ENCODE measurements at regions not wholly inside any gene's neighbourhood (a gene's known extent, or its start where the extent isn't known, plus 50 kb on each side); places are given as distances from the start of the nearest gene placed in this dataset.
"Not testable (repeated sequence)": the region's sequence is repeated elsewhere in the genome, so short reads cannot be mapped to it uniquely, and the experiment has no call there.

DNA sequence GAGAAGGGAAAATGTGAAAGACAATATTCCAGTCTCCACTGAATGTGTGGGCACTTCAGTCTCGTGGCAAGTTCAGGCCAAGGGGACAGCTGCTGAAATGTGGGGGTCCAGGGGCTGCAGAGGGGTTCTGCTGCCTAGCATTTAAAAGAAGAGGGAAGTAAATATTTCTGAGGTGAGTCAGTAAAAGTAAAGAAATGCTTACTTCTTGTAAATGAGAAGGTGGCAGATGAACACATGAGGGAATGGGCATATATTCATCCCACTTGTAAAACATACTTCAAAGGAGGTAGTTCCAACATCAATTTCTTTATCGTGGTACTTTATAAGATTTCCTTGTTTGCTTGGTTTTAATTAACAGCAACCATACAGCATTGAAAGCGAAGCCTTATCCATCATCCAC is 63.1 kb upstream of the HIVEP3 start:
- no peak for DNase-seq (ENCODE audit: low read depth in 2 of 2)

DNA sequence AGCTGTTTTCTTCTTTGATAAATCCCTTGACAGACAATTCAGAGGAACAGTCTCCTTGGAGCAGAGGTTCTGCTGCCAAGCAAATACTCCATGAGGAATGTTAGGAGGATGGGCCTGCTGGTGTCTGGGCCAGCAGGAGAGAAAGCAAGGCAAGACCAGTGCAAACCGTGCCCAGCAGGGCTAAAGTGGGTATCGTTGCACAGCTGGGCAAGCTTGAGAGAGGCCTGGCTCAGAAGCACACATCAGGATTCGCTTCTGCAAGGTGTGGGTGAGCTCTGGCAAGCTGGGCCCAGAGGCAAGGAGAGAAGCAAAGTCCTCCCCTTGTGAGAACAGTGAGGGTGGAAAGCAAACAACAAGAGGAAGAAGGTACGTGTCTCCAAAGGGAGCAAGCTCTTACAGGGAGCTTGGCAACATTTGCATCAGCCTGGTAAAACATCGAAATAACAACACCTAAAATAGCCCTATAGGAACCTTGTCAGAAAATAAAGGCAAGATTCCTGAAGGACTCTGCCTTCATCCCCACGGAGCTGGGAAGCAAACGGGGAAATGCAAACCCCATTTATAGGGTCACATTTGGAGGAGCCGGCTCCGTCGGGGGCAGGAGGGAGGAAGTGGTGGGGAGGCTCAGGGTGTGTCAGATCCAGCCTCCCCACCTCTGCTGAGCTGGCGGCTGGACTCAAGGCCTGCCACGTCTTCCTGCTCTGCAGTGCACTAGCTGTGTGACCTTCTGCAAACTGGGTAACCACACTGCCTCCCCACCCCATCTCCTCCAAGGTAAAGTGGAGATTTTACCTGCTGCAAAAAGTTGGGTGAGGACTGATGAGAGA is 62.3 kb upstream of the HIVEP3 start:
- no peak for DNase-seq (ENCODE audit: low read depth in 2 of 2)

DNA sequence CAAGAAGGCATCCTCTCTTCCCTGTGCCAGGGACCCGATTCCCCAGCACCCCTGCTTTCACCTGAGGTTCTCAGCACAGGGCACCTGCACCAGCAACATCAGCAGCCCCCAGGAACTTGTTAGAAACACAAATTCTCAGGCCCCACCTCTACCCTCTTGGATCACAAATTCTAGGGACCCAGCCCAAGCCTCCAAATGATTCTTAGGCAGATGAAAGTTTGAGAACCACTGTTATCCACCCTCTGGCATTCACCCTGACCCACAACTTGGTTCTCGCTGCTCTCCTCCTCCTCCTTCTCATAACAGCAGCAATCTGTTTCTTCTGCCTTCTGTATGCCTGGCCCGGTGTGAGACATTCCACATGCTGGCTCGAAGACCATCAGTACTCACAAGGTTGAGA is 60.3 kb upstream of the HIVEP3 start:
- DNase-seq (ENCODE audit: low read depth in 2 of 2): no peak

DNA sequence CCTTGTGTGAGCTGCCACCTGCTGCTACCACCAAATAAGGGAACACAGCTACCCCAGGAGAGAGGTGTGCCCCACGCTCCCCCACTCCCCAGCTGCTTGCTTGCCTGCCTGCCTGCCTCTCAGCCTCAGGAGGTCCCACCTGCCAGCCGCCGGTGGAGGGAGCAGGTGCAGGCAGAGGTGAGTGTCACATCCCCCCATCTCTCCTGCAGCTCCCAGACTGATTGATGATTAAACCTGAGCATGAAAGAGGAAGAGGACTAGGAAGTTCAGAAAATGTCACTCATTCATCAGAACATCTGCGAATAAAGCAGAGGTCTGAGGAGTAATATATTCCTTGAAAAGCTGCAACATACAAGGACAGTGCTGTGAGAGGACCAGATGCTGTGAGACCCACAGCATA is 58.6 kb upstream of the HIVEP3 start:
- no peak for DNase-seq (ENCODE audit: low read depth in 2 of 2)

DNA sequence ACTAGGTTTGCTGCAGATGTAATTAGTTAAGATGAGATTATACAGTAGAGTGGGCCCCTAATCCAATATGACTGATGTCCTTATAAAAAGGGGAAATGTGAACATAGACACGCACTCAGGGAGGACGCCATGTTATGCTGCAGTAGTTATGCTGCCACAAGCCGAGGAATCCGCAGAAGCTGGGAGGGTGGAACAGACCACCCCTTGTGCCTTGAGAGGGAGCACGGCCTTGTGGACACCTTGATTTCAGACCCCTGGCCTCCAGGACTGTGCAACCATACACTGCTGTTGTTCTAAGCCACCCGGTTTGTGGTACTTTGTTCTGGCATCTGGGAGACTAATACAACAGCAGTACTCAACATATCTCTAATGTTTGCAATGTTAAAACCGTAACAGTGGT is 57.9 kb upstream of the HIVEP3 start:
- DNase-seq (ENCODE audit: low read depth in 2 of 2): no peak

DNA sequence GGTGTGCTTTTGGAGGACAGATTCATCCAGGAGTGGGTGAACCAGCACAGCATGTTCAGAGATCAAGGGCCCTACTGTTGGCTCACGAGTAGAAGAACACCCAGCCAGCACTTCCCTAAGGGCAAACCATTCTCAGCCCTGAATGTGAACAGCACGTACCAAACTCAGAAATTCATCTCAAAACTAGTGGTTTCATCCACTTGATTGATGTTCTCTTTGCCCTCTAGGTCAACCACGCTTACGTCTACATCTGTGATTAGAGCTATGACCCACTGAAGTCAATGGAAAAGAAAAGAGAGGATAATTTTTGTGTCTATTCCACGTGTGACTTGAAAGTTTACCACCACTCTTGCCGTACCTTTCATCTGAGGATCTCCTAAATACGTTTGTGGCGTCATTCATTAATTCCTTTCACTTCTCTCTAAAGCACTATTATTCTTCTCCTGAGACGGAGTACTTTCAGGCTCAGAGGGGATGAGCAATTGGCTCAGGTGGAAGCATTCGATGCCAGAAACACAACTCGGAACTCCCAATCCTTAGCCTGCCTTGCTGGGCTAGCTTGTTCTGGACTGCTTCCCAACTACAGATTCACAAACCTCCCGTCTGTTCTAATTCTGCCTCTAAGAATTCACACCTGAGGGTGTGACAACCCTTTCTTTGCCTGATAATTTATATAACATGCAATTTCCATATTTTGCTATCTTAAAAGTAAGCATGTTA is 57.3 kb upstream of the HIVEP3 start:
- no peak for DNase-seq (ENCODE audit: low read depth in 2 of 2)

DNA sequence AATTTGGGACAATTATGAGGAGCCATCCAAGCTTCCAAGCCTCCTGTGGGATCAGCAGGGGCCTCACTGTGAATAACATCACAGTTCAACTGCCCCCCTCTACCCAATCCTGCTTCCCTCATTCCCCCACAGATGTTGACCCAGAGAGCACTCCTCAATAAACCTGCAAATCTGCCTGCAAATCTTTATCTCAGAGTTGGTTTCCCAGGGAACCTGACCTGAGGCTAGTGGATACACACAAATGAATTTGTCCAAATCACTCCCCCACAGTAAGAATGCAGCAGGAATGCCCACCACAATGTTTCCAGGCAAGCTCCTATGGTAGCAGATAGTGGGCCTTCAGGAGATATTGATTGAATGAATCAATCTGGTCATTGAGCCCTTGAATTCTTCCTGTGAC is 56.4 kb upstream of the HIVEP3 start:
- DNase-seq (ENCODE audit: low read depth in 2 of 2): no peak

DNA sequence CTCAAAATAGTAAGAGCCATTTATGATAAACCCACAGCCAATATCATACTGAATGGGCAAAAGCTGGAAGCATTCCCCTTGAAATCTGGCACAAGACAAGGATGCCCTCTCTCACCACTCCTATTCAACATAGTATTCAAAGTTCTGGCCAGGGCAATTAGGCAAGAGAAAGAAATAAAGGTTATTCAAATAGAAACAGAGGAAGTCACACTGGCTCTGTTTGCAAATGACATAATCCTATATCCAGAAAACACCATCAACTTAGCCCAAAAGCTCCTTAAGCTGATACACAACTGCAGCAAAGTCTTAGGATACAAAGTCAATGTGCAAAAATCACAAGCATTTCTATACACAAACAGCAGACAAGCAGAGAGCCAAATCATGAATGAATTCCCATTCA is 49.8 kb upstream of the HIVEP3 start:
- DNase-seq (ENCODE audit: low read depth in 2 of 2): not testable (repeated sequence)

All from stimulated activated CD4-positive, alpha-beta T cell treated with anti-CD3 and anti-CD28 coated beads, Interleukin-12 subunit alpha, Interleukin-12 subunit beta, amount 100 ng/mL, for 24 hours (primary cell).